ENCODE measurements at regions not wholly inside any gene's neighbourhood (a gene's known extent, or its start where the extent isn't known, plus 50 kb on each side); places are given as distances from the start of the nearest gene placed in this dataset.

DNA sequence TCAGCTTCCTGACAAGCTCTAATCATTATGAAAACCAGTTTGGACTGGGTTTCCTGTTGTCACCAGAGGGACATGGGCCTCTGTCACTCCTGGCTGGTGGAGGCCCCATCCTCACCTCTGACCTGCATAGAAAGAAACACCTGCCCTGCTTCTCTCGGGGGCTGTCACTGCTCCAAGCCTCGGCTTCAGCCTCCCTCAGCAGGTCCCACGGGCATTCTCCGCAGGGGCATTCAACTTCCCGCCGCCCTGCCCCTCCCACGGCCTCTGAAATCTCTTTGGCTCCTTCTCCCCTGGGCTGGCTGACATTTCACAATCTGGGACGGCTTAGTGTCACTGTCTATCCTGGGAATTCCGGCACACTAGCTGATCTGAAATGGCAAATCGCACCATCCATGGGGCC, 257.9 kb downstream of the CTTN start:
- no peak for FAIRE-seq
- no peak overlapping the region for H3K27ac ChIP-seq (ENCODE audit: extremely low read depth, low read depth, low read length)
- H3K4me3 ChIP-seq = no peak overlapping the region
- H3K4me2 ChIP-seq (ENCODE audit: insufficient read depth, low read length) = no peak overlapping the region
- ChIA-PET CTCF (ENCODE audit: low intra/inter-chr PET ratio) (no interaction called here), POLR2A (no interaction called here)
- BruUV-seq (replicated peaks) = no TSS peak
- intact Hi-C loops (cut with micrococcal nuclease) = no loop called here
- no peaks in the 10 kb centered on the region for H3K79me2 ChIP-seq (ENCODE audit: control insufficient read depth, insufficient read depth, low read length)
- H3K9me1 ChIP-seq (ENCODE audit: control insufficient read depth, insufficient read depth, low read length) = no peaks in the 10 kb centered on the region
- DNase-seq (ENCODE audit: extremely low read depth in 1 of 4, low spot score in 3 of 4) = no peak
- H2AFZ ChIP-seq (ENCODE audit: low read depth, low read length) = no peak overlapping the region
- no peaks in the 10 kb centered on the region for H3K36me3 ChIP-seq (ENCODE audit: control insufficient read depth, insufficient read depth, low read length)
- no peaks in the 10 kb centered on the region for H3K4me1 ChIP-seq (replicated peaks in 1 of 2; ENCODE audit: control insufficient read depth in 2 of 2, insufficient read depth in 2 of 2, low read length in 2 of 2)
- no peaks in the 10 kb centered on the region for H3K9me3 ChIP-seq (replicated peaks; ENCODE audit: control insufficient read depth, insufficient read depth, low read depth, low read length)
- ATAC-seq = no peak
- H3K27me3 ChIP-seq (ENCODE audit: control insufficient read depth in 2 of 2, insufficient read depth in 2 of 2, low read length in 2 of 2) = peaks cover 10 to 54% of the 10 kb centered on the region in 2 experiments; a peak in 4 of 5 replicates
- H3K9ac ChIP-seq (ENCODE audit: insufficient read depth in 1 of 2, low read depth in 2 of 2, low read length in 2 of 2) = no peak overlapping the region
- no peaks in the 10 kb centered on the region; the same call in 1 of the 2 replicates for H4K20me1 ChIP-seq (replicated peaks; ENCODE audit: control insufficient read depth, insufficient read depth, low read length)
- in situ Hi-C loops (cut with MboI) = no loop called here
- 2% methylated on average over 10 of the region's 10 CpGs for WGBS (ENCODE audit: insufficient coverage, low coverage, missing lambda C conversion rate)
- TF ChIP-seq GABPB1 (CRISPR knock-in tag; IDR thresholded peaks at IDR 0.05) (no peak), GTF3C2 (IDR thresholded peaks at IDR 0.05; ENCODE audit: borderline replicate concordance, extremely low read depth, insufficient read length) (no peak), LARP7 (IDR thresholded peaks at IDR 0.05) (no peak), PTRF (tag; IDR thresholded peaks at IDR 0.05) (no peak), NBN (IDR thresholded peaks at IDR 0.05; ENCODE audit: low read depth) (no peak), UBTF (IDR thresholded peaks at IDR 0.05; ENCODE audit: borderline replicate concordance in 1 of 2, low read depth in 2 of 2, low read length in 2 of 2) (no peak), SMAD3 (CRISPR knock-in tag; conservative IDR thresholded peaks at IDR 0.05) (no peak), MYC (IDR thresholded peaks at IDR 0.05; ENCODE audit: low read depth, low read length) (no peak), MYC (CRISPR knock-in tag; IDR thresholded peaks at IDR 0.05; ENCODE audit: borderline replicate concordance, low read depth) (no peak), ZNF24 (IDR thresholded peaks at IDR 0.05) (no peak), TCF3 (CRISPR knock-in tag; IDR thresholded peaks at IDR 0.05) (no peak)
- TF ChIP-seq, protein P1, sequence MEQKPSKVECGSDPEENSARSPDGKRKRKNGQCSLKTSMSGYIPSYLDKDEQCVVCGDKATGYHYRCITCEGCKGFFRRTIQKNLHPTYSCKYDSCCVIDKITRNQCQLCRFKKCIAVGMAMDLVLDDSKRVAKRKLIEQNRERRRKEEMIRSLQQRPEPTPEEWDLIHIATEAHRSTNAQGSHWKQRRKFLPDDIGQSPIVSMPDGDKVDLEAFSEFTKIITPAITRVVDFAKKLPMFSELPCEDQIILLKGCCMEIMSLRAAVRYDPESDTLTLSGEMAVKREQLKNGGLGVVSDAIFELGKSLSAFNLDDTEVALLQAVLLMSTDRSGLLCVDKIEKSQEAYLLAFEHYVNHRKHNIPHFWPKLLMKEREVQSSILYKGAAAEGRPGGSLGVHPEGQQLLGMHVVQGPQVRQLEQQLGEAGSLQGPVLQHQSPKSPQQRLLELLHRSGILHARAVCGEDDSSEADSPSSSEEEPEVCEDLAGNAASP (IDR thresholded peaks at IDR 0.05) = no peak
- TF ChIP-seq, protein P2, sequence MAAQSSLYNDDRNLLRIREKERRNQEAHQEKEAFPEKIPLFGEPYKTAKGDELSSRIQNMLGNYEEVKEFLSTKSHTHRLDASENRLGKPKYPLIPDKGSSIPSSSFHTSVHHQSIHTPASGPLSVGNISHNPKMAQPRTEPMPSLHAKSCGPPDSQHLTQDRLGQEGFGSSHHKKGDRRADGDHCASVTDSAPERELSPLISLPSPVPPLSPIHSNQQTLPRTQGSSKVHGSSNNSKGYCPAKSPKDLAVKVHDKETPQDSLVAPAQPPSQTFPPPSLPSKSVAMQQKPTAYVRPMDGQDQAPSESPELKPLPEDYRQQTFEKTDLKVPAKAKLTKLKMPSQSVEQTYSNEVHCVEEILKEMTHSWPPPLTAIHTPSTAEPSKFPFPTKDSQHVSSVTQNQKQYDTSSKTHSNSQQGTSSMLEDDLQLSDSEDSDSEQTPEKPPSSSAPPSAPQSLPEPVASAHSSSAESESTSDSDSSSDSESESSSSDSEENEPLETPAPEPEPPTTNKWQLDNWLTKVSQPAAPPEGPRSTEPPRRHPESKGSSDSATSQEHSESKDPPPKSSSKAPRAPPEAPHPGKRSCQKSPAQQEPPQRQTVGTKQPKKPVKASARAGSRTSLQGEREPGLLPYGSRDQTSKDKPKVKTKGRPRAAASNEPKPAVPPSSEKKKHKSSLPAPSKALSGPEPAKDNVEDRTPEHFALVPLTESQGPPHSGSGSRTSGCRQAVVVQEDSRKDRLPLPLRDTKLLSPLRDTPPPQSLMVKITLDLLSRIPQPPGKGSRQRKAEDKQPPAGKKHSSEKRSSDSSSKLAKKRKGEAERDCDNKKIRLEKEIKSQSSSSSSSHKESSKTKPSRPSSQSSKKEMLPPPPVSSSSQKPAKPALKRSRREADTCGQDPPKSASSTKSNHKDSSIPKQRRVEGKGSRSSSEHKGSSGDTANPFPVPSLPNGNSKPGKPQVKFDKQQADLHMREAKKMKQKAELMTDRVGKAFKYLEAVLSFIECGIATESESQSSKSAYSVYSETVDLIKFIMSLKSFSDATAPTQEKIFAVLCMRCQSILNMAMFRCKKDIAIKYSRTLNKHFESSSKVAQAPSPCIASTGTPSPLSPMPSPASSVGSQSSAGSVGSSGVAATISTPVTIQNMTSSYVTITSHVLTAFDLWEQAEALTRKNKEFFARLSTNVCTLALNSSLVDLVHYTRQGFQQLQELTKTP (IDR thresholded peaks at IDR 0.05; ENCODE audit: low read depth in 1 of 2, partially characterized antibody in 2 of 2) = no peak

Measured in K562 (cell line).